H1 (cell line): ENCODE measurements at regions not wholly inside any gene's neighbourhood (a gene's known extent, or its start where the extent isn't known, plus 50 kb on each side); places are given as distances from the start of the nearest gene placed in this dataset.

Source experiments
- CTCF ChIA-PET: fragments of 300-600 bp; sonication (Branson Sonifier 250); formaldehyde crosslinking; loops from one replicate; lab custom pipeline; 2021; ENCODE audit not compliant: partially characterized antibody; lab: Charles Lee
- POLR2A ChIA-PET: fragments of 300-600 bp; sonication (Branson Sonifier 250); formaldehyde crosslinking; loops from one replicate; lab custom pipeline; 2021; ENCODE audit warnings: inconsistent platforms; ENCODE audit not compliant: partially characterized antibody; lab: Charles Lee
- DNase-seq, 2 experiments: peaks; one replicate each; pipeline versions ENCODE4 v3.0.0 to v3.0.0-alpha.2; 2010 to 2022; ENCODE audit warnings: low spot score in 2 of 2, low read depth in 1 of 2, mixed read lengths in 1 of 2
- FAIRE-seq: peaks from 2 replicates; lab custom pipeline; 2011; peaks lifted over from hg19 to GRCh38; lab: Jason Lieb, UNC
- H2AFZ ChIP-seq: 2 replicates; pipeline ENCODE4 v1.8.1; 2012; ENCODE audit warnings: low read length, inconsistent platforms
- H2AK5ac ChIP-seq: 2 replicates; pipeline ENCODE4 v1.6.1; 2013; ENCODE audit warnings: low read depth, low read length
- H2BK120ac ChIP-seq: replicated peaks from 2 replicates; pipeline ENCODE3; 2013; ENCODE audit warnings: low read depth, low read length, inconsistent platforms
- H2BK12ac ChIP-seq: 2 replicates; pipeline ENCODE4 v1.6.1; 2013; ENCODE audit warnings: low read depth, low read length
- H2BK15ac ChIP-seq: 2 replicates; pipeline ENCODE4 v1.6.1; 2013; ENCODE audit warnings: low read length
- H2BK20ac ChIP-seq: 2 replicates; pipeline ENCODE4 v1.6.1; 2013; ENCODE audit warnings: low read length
- H2BK5ac ChIP-seq: 2 replicates; pipeline ENCODE4 v1.6.1; 2013; ENCODE audit warnings: low read depth, low read length
- H3K14ac ChIP-seq: 2 replicates; pipeline ENCODE4 v1.6.1; 2013; ENCODE audit warnings: inconsistent platforms; ENCODE audit not compliant: insufficient read length
- H3K18ac ChIP-seq: 2 replicates; pipeline ENCODE4 v1.6.1; 2013; ENCODE audit warnings: low read length; ENCODE audit errors: extremely low read depth
- H3K23ac ChIP-seq: 2 replicates; pipeline ENCODE4 v1.6.1; 2013; ENCODE audit warnings: inconsistent platforms; ENCODE audit not compliant: insufficient read length
- H3K23me2 ChIP-seq: 2 replicates; pipeline ENCODE4 v1.6.1; 2013; ENCODE audit warnings: low read depth, low read length
- H3K27ac ChIP-seq: 2 replicates; pipeline ENCODE4 v1.6.1; 2011; ENCODE audit warnings: low read depth, low read length, inconsistent platforms
- H3K27me3 ChIP-seq, 4 experiments: replicated peaks in 1 of 4; 1 replicate in 1 of 4; 2 replicates in 3 of 4; pipeline versions ENCODE4 v1.6.1 to v1.8.1; 2011 to 2013; ENCODE audit warnings: low read length in 3 of 4, mild to moderate bottlenecking in 3 of 4, inconsistent platforms in 2 of 4, mixed read lengths in 2 of 4, moderate library complexity in 1 of 4; ENCODE audit not compliant: control insufficient read depth in 3 of 4, insufficient read depth in 3 of 4; ENCODE audit errors: extremely low read depth in 1 of 4
- H3K36me3 ChIP-seq, 4 experiments: 2 replicates each; pipeline versions ENCODE4 v1.6.1 to v1.8.1; 2011 to 2013; ENCODE audit warnings: mild to moderate bottlenecking in 4 of 4, low read length in 3 of 4, moderate library complexity in 2 of 4, control low read depth in 1 of 4, inconsistent platforms in 1 of 4; ENCODE audit not compliant: insufficient read depth in 4 of 4, control insufficient read depth in 2 of 4
- H3K4ac ChIP-seq: replicated peaks from 2 replicates; pipeline ENCODE3; 2013; ENCODE audit warnings: low read length, low read depth, mixed read lengths, inconsistent platforms; ENCODE audit not compliant: insufficient read length
- H3K4me1 ChIP-seq, 4 experiments: replicated peaks in 1 of 4; 1 replicate in 1 of 4; 2 replicates in 3 of 4; pipeline versions ENCODE4 v1.6.1 to v1.8.1; 2011 to 2013; ENCODE audit warnings: low read length in 3 of 4, inconsistent platforms in 2 of 4, mixed read lengths in 1 of 4; ENCODE audit not compliant: insufficient read depth in 4 of 4, control insufficient read depth in 3 of 4
- H3K4me2 ChIP-seq, 2 experiments: 2 replicates each; pipeline versions ENCODE4 v1.6.1 to v1.8.1; 2011 to 2013; ENCODE audit warnings: low read depth in 2 of 2, low read length in 2 of 2, control low read depth in 1 of 2, inconsistent platforms in 1 of 2, mild to moderate bottlenecking in 1 of 2; ENCODE audit not compliant: insufficient read depth in 1 of 2
- H3K4me3 ChIP-seq, 4 experiments: fragments of 200-600, 300-600 bp in 1 of 4; sonication (generic), shearing (Covaris generic), sonication (Bioruptor Twin) in 1 of 4; 2 replicates each; pipeline versions ENCODE4 v1.5.1 to v1.8.1; 2011 to 2016; ENCODE audit warnings: low read length in 4 of 4, low read depth in 3 of 4, control low read depth in 2 of 4, inconsistent platforms in 2 of 4, mild to moderate bottlenecking in 2 of 4, mixed read lengths in 1 of 4, moderate library complexity in 1 of 4; ENCODE audit not compliant: insufficient read depth in 2 of 4; ENCODE audit errors: extremely low read depth in 1 of 4
- H3K56ac ChIP-seq: replicated peaks from 2 replicates; pipeline ENCODE3; 2013; ENCODE audit warnings: low read depth, mild to moderate bottlenecking, mixed read lengths, low read length, inconsistent platforms; ENCODE audit not compliant: insufficient read length
- H3K79me1 ChIP-seq: 2 replicates; pipeline ENCODE4 v1.6.1; 2013; ENCODE audit warnings: low read depth, low read length, control low read depth
- H3K79me2 ChIP-seq, 2 experiments: 2 replicates each; pipeline versions ENCODE4 v1.6.1 to v1.8.1; 2012 to 2013; ENCODE audit warnings: low read length in 2 of 2, mild to moderate bottlenecking in 2 of 2, inconsistent platforms in 1 of 2; ENCODE audit not compliant: insufficient read depth in 2 of 2, control insufficient read depth in 1 of 2
- H3K9ac ChIP-seq, 4 experiments: replicated peaks in 1 of 4; 1 replicate in 1 of 4; 2 replicates in 3 of 4; pipeline versions ENCODE4 v1.6.1 to v1.8.1; 2011 to 2013; ENCODE audit warnings: low read depth in 3 of 4, low read length in 3 of 4, control low read depth in 2 of 4, mild to moderate bottlenecking in 2 of 4, moderate library complexity in 2 of 4, inconsistent platforms in 1 of 4; ENCODE audit errors: extremely low read depth in 1 of 4
- H3K9me3 ChIP-seq, 2 experiments: 2 replicates each; pipeline versions ENCODE4 v1.6.1 to v1.8.1; 2012 to 2013; ENCODE audit warnings: mild to moderate bottlenecking in 2 of 2, moderate library complexity in 2 of 2, control low read depth in 1 of 2, inconsistent platforms in 1 of 2, low read depth in 1 of 2, low read length in 1 of 2, mixed read lengths in 1 of 2; ENCODE audit not compliant: insufficient read depth in 2 of 2
- H4K20me1 ChIP-seq, 2 experiments: replicated peaks in 1 of 2; 2 replicates each; pipeline versions ENCODE3 to v1.8.1; 2011 to 2013; ENCODE audit warnings: inconsistent platforms in 2 of 2, low read length in 2 of 2, mild to moderate bottlenecking in 1 of 2; ENCODE audit not compliant: insufficient read depth in 2 of 2, control insufficient read depth in 1 of 2
- H4K5ac ChIP-seq: 2 replicates; pipeline ENCODE4 v1.6.1; 2013; ENCODE audit warnings: low read length, low read depth, mixed read lengths, inconsistent platforms; ENCODE audit not compliant: insufficient read length
- H4K8ac ChIP-seq: 2 replicates; pipeline ENCODE4 v1.8.0; 2013; ENCODE audit warnings: mild to moderate bottlenecking, moderate library complexity, low read length, inconsistent platforms; ENCODE audit not compliant: insufficient read depth; ENCODE audit errors: extremely low read depth
- H4K91ac ChIP-seq: replicated peaks from 2 replicates; pipeline ENCODE3; 2013; ENCODE audit warnings: low read length, mixed read lengths, inconsistent platforms; ENCODE audit not compliant: insufficient read length
- WGBS, 2 experiments: shearing (Covaris generic) in 1 of 2; methylation state at CpG; one replicate each; pipeline versions ENCODE4 v1.1.6 to v1.1.7; 2013 to 2015; ENCODE audit warnings: low lambda C conversion rate in 2 of 2, mixed read lengths in 2 of 2, inconsistent platforms in 1 of 2, low coverage in 1 of 2, missing lambda C conversion rate in 1 of 2; ENCODE audit not compliant: insufficient replicate concordance in 2 of 2, insufficient coverage in 1 of 2, insufficient read length in 1 of 2; ENCODE audit errors: extremely low coverage in 1 of 2, missing lambda C conversion rate in 1 of 2; 5-methylcytosine and 5-hydroxymethylcytosine counted together

DNA sequence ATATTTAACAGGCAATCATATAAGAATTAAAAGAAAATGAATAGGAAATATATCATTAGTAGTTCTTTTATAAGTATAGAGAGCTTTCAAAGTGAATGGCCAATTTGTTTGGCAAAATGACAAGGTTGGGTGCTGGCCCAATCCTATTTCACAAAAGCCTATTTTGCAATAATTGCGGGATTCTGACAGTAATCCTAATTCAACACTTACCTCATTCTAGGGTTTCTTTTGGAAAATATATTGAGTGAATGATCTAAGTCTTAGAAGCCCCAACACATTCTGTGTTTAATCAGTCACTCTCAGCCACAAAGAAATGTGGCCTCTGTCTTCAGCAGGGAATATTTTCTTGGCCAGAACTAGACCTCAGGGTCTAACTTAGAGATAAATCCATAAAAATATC, 835.9 kb upstream of the ZNF608 start:
- 97% methylated on average over 1 of the region's 1 CpG; no CpG with 5 or more reads in 1 of the 2 experiments for WGBS, 2 experiments
- Histone ChIP-seq H3K4me1 (peaks cover 0 to 2% (median 0%) of the 10 kb centered on the region in 4 experiments; a peak in 1 of 7 replicates), H2BK120ac (no peak overlapping the region)

More for the DNA sequence above, 835.9 kb upstream of the ZNF608 start:
- Histone ChIP-seq H3K14ac (no peak overlapping the region), H2BK20ac (no peak overlapping the region), H3K79me2 (no peaks in the 10 kb centered on the region), H3K9ac (no peak overlapping the region), H3K23me2 (no peaks in the 10 kb centered on the region), H3K27ac (no peak overlapping the region), H2BK12ac (no peak overlapping the region), H3K27me3 (no peaks in the 10 kb centered on the region), H3K23ac (no peak overlapping the region), H3K36me3 (peaks cover 0 to 5% (median 0%) of the 10 kb centered on the region in 4 experiments; a peak in 4 of 8 replicates), H3K9me3 (peaks cover 3 to 6% of the 10 kb centered on the region in 2 experiments; a peak in 1 of 4 replicates), H2BK15ac (no peak overlapping the region), H4K5ac (no peak overlapping the region), H3K79me1 (no peaks in the 10 kb centered on the region), H3K18ac (no peak overlapping the region), H3K4me3 (no peak overlapping the region), H4K8ac (no peak overlapping the region), H2BK5ac (no peak overlapping the region), H2AK5ac (no peak overlapping the region), H3K4ac (no peak overlapping the region), H2AFZ (no peak overlapping the region), H4K91ac (no peak overlapping the region), H3K4me2 (no peak overlapping the region), H3K56ac (no peak overlapping the region), H4K20me1 (no peaks in the 10 kb centered on the region)
- POLR2A ChIA-PET: no interaction called here
- FAIRE-seq (no peak), DNase-seq (no peak)
- CTCF ChIA-PET: interaction anchor here (0.6 kb wide), 1 partner anchor 26 kb away, joined by 3 read pairs; no protein-coding TSS in a partner anchor
